GM11168 (cell line): ENCODE measurements at regions not wholly inside any gene's neighbourhood (a gene's known extent, or its start where the extent isn't known, plus 50 kb on each side); places are given as distances from the start of the nearest gene placed in this dataset.
"Not testable (repeated sequence)": the region's sequence is repeated elsewhere in the genome, so short reads cannot be mapped to it uniquely, and the experiment has no call there.

ENCODE experiments used
- in situ Hi-C: fragments of 300-500 bp; cut with MboI; formaldehyde crosslinking; loops from one replicate; pipeline ENCODE4 v1.12.0; 2022; ENCODE audit warnings: low sequenced_read_pairs; ENCODE audit not compliant: unreplicated experiment

- in situ Hi-C loops = no loop called here
Observed at GRCh38 chr5:27818888-27819287, 780.5 kb upstream of the CDH9 start.

GRCh38 chr5:27814983-27815382 is 776.6 kb upstream of the CDH9 start:
- in situ Hi-C loops = no loop called here

GRCh38 chr5:27814286-27814685 is 775.9 kb upstream of the CDH9 start:
- in situ Hi-C loops = no loop called here

- in situ Hi-C loops = no loop called here
Observed at GRCh38 chr5:27810458-27810857, 772.1 kb upstream of the CDH9 start.

- in situ Hi-C loops = no loop called here
Observed at GRCh38 chr5:27797220-27797619, 758.8 kb upstream of the CDH9 start.

GRCh38 chr5:27788184-27788583 is 749.8 kb upstream of the CDH9 start:
- in situ Hi-C loops = no loop called here

- in situ Hi-C loops = no loop called here
Observed at GRCh38 chr5:27784317-27784716, 745.9 kb upstream of the CDH9 start.

- in situ Hi-C loops = no loop called here
Observed at GRCh38 chr5:27778121-27778520, 739.7 kb upstream of the CDH9 start.

GRCh38 chr5:27773636-27774035 is 735.2 kb upstream of the CDH9 start:
- in situ Hi-C loops = no loop called here

- in situ Hi-C loops = no loop called here
Observed at GRCh38 chr5:27773166-27773565, 734.8 kb upstream of the CDH9 start.

- in situ Hi-C loops = no loop called here
Observed at GRCh38 chr5:27769748-27770402, 731.5 kb upstream of the CDH9 start.

GRCh38 chr5:27748847-27749246 is 710.5 kb upstream of the CDH9 start:
- in situ Hi-C loops = no loop called here

GRCh38 chr5:27743383-27743979 is 705.1 kb upstream of the CDH9 start:
- in situ Hi-C loops = not testable (repeated sequence)

GRCh38 chr5:27742805-27743204 is 704.4 kb upstream of the CDH9 start:
- in situ Hi-C loops = no loop called here

- in situ Hi-C loops = no loop called here
Observed at GRCh38 chr5:27734838-27735237, 696.5 kb upstream of the CDH9 start.

- in situ Hi-C loops = no loop called here
Observed at GRCh38 chr5:27733237-27733636, 694.9 kb upstream of the CDH9 start.

- in situ Hi-C loops = no loop called here
Observed at GRCh38 chr5:27727254-27727653, 688.9 kb upstream of the CDH9 start.

- in situ Hi-C loops = no loop called here
Observed at GRCh38 chr5:27722337-27722736, 684.0 kb upstream of the CDH9 start.

GRCh38 chr5:27708534-27708933 is 670.1 kb upstream of the CDH9 start:
- in situ Hi-C loops = no loop called here

GRCh38 chr5:27706832-27707231 is 668.4 kb upstream of the CDH9 start:
- in situ Hi-C loops = no loop called here

GRCh38 chr5:27705661-27706060 is 667.3 kb upstream of the CDH9 start:
- in situ Hi-C loops = no loop called here
